NB4 (cell line): ENCODE measurements at regions not wholly inside any gene's neighbourhood (a gene's known extent, or its start where the extent isn't known, plus 50 kb on each side); places are given as distances from the start of the nearest gene placed in this dataset.

Source experiments
- CTCF ChIP-seq: IDR thresholded peaks from one replicate; pipeline ENCODE4 v1.5.1; 2012; ENCODE audit warnings: low read depth, low read length
- MYC ChIP-seq: IDR thresholded peaks from 2 replicates; pipeline ENCODE4 v1.6.1; 2011; ENCODE audit warnings: low read depth, low read length
- POLR2A ChIP-seq: IDR thresholded peaks from 2 replicates; pipeline ENCODE4 v1.6.1; 2011; ENCODE audit warnings: mild to moderate bottlenecking; ENCODE audit not compliant: insufficient read length; ENCODE audit errors: extremely low read depth
- TF ChIP-seq, protein P1 (sequence below): IDR thresholded peaks from 2 replicates; pipeline ENCODE4 v1.6.1; 2011; ENCODE audit warnings: low read depth, low read length

- no peak for TF ChIP-seq CTCF
- no peak for TF ChIP-seq POLR2A
- no peak for TF ChIP-seq MYC
- TF ChIP-seq, protein P1, sequence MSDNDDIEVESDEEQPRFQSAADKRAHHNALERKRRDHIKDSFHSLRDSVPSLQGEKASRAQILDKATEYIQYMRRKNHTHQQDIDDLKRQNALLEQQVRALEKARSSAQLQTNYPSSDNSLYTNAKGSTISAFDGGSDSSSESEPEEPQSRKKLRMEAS, result no peak
These were observed 262.3 kb downstream of the ZNF516 start for GRCh38 chr18:76232779-76233178.
